ENCODE measurements at regions not wholly inside any gene's neighbourhood (a gene's known extent, or its start where the extent isn't known, plus 50 kb on each side); places are given as distances from the start of the nearest gene placed in this dataset.

- no peaks in the 10 kb centered on the region for H3K27me3 ChIP-seq (ENCODE audit: control insufficient read depth, insufficient read depth, low read length)
- H3K27ac ChIP-seq (ENCODE audit: low read depth, low read length) = peak overlapping the region; percentile 76
- ChIA-PET CTCF (no interaction called here), POLR2A (interaction anchor here (0.8 to 0.9 kb wide), 2 partner anchors 8 to 237 kb away, joined by 3 read pairs; no protein-coding TSS in a partner anchor)
- H3K9me3 ChIP-seq (ENCODE audit: control insufficient read depth, insufficient read depth, low read length) = no peaks in the 10 kb centered on the region
- TF ChIP-seq CTCF (IDR thresholded peaks at IDR 0.05; ENCODE audit: low read depth, low read length) = no peak
- DNase-seq (ENCODE audit: low read depth, low spot score) = no peak
- H3K4me3 ChIP-seq (ENCODE audit: low read depth, low read length) = no peak overlapping the region
These were observed 338.1 kb upstream of the SNX7 start for GRCh38 chr1:98323388-98323787.

GRCh38 chr1:98322966-98323365, 338.6 kb upstream of the SNX7 start:
- H3K27me3 ChIP-seq (ENCODE audit: control insufficient read depth, insufficient read depth, low read length) = no peaks in the 10 kb centered on the region
- POLR2A ChIA-PET = no interaction called here

GRCh38 chr1:98322086-98322485, 339.4 kb upstream of the SNX7 start:
- H3K27ac ChIP-seq (ENCODE audit: low read depth, low read length) = no peak overlapping the region
- no peak overlapping the region for H3K4me3 ChIP-seq (ENCODE audit: low read depth, low read length)
- ChIA-PET POLR2A (no interaction called here), CTCF (interaction anchor here (0.6 kb wide), 1 partner anchor 183 kb away, joined by 3 read pairs; no protein-coding TSS in a partner anchor)
- no peaks in the 10 kb centered on the region; the same call in 1 of the 2 replicates for H3K9me3 ChIP-seq (ENCODE audit: control insufficient read depth, insufficient read depth, low read length)
- no peaks in the 10 kb centered on the region for H3K27me3 ChIP-seq (ENCODE audit: control insufficient read depth, insufficient read depth, low read length)
- no peak for DNase-seq (ENCODE audit: low read depth, low spot score)
- no peak for TF ChIP-seq CTCF (IDR thresholded peaks at IDR 0.05; ENCODE audit: low read depth, low read length)

More at GRCh38 chr1:98322966-98323365, 338.6 kb upstream of the SNX7 start:
- H3K27ac ChIP-seq (ENCODE audit: low read depth, low read length) = peak overlapping the region; percentile 76
- no peak for DNase-seq (ENCODE audit: low read depth, low spot score)
- CTCF ChIA-PET = no interaction called here
- H3K4me3 ChIP-seq (ENCODE audit: low read depth, low read length) = no peak overlapping the region
- TF ChIP-seq CTCF (IDR thresholded peaks at IDR 0.05; ENCODE audit: low read depth, low read length) = no peak
- H3K9me3 ChIP-seq (ENCODE audit: control insufficient read depth, insufficient read depth, low read length) = no peaks in the 10 kb centered on the region

- ChIA-PET POLR2A (no interaction called here), CTCF (interaction anchor here (1.3 kb wide), 1 partner anchor 266 kb away, joined by 3 read pairs; no protein-coding TSS in a partner anchor)
- H3K27ac ChIP-seq (ENCODE audit: low read depth, low read length) = no peak overlapping the region
- DNase-seq (ENCODE audit: low read depth, low spot score) = no peak
- H3K4me3 ChIP-seq (ENCODE audit: low read depth, low read length) = no peak overlapping the region
- no peak for TF ChIP-seq CTCF (IDR thresholded peaks at IDR 0.05; ENCODE audit: low read depth, low read length)
- H3K9me3 ChIP-seq (ENCODE audit: control insufficient read depth, insufficient read depth, low read length) = no peaks in the 10 kb centered on the region; the same call in 1 of the 2 replicates
- no peaks in the 10 kb centered on the region for H3K27me3 ChIP-seq (ENCODE audit: control insufficient read depth, insufficient read depth, low read length)
These were observed 340.3 kb upstream of the SNX7 start for GRCh38 chr1:98321191-98321590.

- Histone ChIP-seq H3K27ac (ENCODE audit: low read depth, low read length) (peak overlapping the region; percentile 23), H3K9me3 (ENCODE audit: control insufficient read depth, insufficient read depth, low read length) (no peaks in the 10 kb centered on the region; the same call in 1 of the 2 replicates), H3K27me3 (ENCODE audit: control insufficient read depth, insufficient read depth, low read length) (no peaks in the 10 kb centered on the region), H3K4me3 (ENCODE audit: low read depth, low read length) (no peak overlapping the region)
- no peak for DNase-seq (ENCODE audit: low read depth, low spot score)
- ChIA-PET POLR2A (interaction anchor here (0.6 kb wide), 1 partner anchor 133 kb away, joined by 4 read pairs; no protein-coding TSS in a partner anchor), CTCF (no interaction called here)
- no peak for TF ChIP-seq CTCF (IDR thresholded peaks at IDR 0.05; ENCODE audit: low read depth, low read length)
These were observed 345.1 kb upstream of the SNX7 start for GRCh38 chr1:98316286-98316905.
